A172 (cell line): ENCODE measurements at regions not wholly inside any gene's neighbourhood (a gene's known extent, or its start where the extent isn't known, plus 50 kb on each side); places are given as distances from the start of the nearest gene placed in this dataset.
"Not testable (repeated sequence)": the region's sequence is repeated elsewhere in the genome, so short reads cannot be mapped to it uniquely, and the experiment has no call there.

Source experiments
- DNase-seq: peaks from one replicate; pipeline ENCODE4 v3.0.0-alpha.2; 2015; ENCODE audit warnings: low spot score

GRCh38 chr2:236348279-236348678 lies 84.1 kb upstream of the ASB18 start:
- DNase-seq = no peak

- no peak for DNase-seq
Measured at GRCh38 chr2:236348976-236349375, 84.8 kb upstream of the ASB18 start.

GRCh38 chr2:236350426-236350825 lies 86.2 kb upstream of the ASB18 start:
- no peak for DNase-seq

GRCh38 chr2:236351966-236352525 lies 87.8 kb upstream of the ASB18 start:
- no peak for DNase-seq

GRCh38 chr2:236352761-236353593 lies 88.8 kb upstream of the ASB18 start:
- peak; percentile 16 for DNase-seq

GRCh38 chr2:236353594-236353942 lies 89.4 kb upstream of the ASB18 start:
- DNase-seq = no peak

DNA sequence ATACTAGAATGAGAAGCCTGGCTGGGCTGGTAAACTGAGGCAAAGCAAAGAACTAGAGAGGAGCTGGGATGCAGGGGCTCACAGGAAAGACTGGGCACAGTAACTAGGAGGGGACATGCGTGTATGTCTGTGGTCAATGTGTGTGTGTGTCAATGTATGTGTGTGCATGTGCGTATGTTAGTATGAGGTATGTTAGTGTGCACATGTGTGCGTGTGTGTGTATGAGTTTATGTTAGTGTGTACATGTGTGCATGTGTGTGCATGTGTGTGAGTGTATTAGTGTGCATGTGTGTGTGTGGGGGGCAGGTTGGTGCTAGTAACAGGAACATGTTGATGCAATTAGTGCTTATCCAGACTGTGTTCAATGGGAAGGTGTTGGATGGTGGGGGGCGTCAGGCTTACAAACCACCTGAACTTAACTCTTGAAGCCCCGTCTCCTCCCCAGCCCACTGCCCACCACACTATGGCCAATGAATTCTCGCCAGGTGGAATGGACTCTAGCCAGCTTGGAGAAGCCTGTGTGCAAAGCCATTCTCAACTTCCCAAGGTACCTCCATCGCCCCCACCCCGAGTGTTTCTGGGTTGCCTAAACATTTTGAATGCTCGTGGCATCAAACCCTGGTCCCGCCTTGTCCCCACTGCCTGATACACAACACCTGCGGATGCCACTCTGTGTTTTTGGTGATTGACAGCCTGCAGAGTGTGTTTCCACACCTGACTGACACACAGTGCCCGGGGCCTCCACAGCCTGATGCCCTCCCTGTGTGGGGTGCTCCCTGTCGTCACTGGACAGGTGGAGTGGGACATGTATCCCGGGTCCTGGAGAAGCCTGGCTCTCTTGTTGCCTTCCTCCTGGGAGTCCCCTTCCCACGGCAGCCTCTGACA lies 90.1 kb upstream of the ASB18 start:
- DNase-seq = no peak

GRCh38 chr2:236354973-236355595 lies 90.9 kb upstream of the ASB18 start:
- no peak for DNase-seq

GRCh38 chr2:236355911-236356310 lies 91.7 kb upstream of the ASB18 start:
- no peak for DNase-seq

DNA sequence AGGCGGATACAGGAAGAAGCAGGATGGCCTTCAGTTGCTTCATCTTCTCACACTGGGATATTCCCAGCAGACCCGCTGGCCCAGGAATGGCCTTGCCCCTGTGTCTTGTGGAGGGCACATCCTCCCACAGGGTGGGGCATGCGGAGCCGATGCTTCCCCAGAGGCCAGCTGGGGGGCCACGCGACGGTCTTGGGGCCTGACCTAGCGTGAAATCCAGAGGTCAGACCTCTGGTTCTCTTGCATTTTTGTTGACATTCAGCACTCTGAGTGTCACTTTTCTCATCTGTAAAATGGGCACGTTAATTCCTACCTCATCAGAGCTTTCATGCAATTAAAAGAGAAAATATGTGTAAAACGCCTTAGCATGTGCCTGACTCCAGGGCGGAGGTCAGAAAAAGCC lies 92.1 kb upstream of the ASB18 start:
- DNase-seq = not testable (repeated sequence)

DNA sequence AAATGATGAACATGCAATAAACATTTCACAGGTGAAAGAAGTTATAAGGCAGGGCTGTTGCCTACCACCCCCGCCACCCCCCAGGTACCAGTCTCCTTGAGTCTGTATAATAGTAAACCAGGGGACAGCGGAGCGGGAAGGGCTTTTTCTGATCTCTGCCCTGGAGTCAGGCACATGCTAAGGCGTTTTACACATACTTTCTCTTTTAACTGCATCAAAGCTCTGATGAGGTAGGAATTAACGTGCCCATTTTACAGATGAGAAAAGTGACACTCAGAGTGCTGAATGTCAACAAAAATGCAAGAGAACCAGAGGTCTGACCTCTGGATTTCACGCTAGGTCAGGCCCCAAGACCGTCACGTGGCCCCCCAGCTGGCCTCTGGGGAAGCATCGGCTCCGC lies 94.3 kb upstream of the ASB18 start:
- not testable (repeated sequence) for DNase-seq

- no peak for DNase-seq
Measured at GRCh38 chr2:236359426-236360045, 95.3 kb upstream of the ASB18 start.

GRCh38 chr2:236360496-236360895 lies 96.3 kb upstream of the ASB18 start:
- no peak for DNase-seq

- no peak for DNase-seq
Measured at GRCh38 chr2:236363711-236364277, 99.6 kb upstream of the ASB18 start.

GRCh38 chr2:236365258-236366048 lies 101.2 kb upstream of the ASB18 start:
- DNase-seq = no peak

DNA sequence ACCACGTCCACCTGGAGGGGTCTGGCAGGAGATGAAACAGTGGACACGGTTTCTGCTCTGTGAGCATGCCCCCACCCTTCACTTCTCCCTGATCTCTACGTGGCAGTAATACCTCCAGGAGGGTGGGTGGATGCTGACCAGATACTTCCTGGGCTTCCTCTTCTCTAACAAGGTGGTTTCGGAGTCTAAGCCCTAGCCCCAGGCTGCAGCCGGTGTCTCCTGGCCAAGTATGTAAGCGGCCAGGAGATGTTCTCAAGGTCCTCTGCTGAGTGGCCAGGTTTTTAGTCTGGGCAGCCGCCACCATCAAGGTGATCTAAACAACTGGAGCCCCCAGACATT lies 101.8 kb upstream of the ASB18 start:
- no peak for DNase-seq

- no peak for DNase-seq
Measured at GRCh38 chr2:236366397-236366796, 102.2 kb upstream of the ASB18 start.

- DNase-seq = no peak
Measured at GRCh38 chr2:236367506-236368289, 103.5 kb upstream of the ASB18 start.

GRCh38 chr2:236369661-236370062 lies 105.5 kb upstream of the ASB18 start:
- no peak for DNase-seq

- DNase-seq = no peak
Measured at GRCh38 chr2:236370847-236371409, 106.7 kb upstream of the ASB18 start.
